ENCODE measurements at regions not wholly inside any gene's neighbourhood (a gene's known extent, or its start where the extent isn't known, plus 50 kb on each side); places are given as distances from the start of the nearest gene placed in this dataset.

GRCh38 chr1:88566615-88567387, 117.3 kb upstream of the PKN2 start:
- CTCF ChIA-PET, result no interaction called here
- no peaks in the 10 kb centered on the region for H3K36me3 ChIP-seq (ENCODE audit: control insufficient read depth, insufficient read depth, low read length)
- no peak for DNase-seq
- no peak overlapping the region for H3K4me3 Mint-ChIP-seq (ENCODE audit: unreplicated experiment)
- H3K4me3 ChIP-seq (ENCODE audit: low read depth, low read length), result no peak overlapping the region
- no peaks in the 10 kb centered on the region for H3K27me3 ChIP-seq (replicated peaks; ENCODE audit: control insufficient read depth, insufficient read depth, low read length)
- intact Hi-C loops (cut with micrococcal nuclease; ENCODE audit: unreplicated experiment), result no loop called here
- H3K27ac Mint-ChIP-seq (ENCODE audit: unreplicated experiment), result no peak overlapping the region
- no peaks in the 10 kb centered on the region for H3K9me3 Mint-ChIP-seq (ENCODE audit: unreplicated experiment)
- peaks cover 11% of the 10 kb centered on the region for H3K27me3 Mint-ChIP-seq (ENCODE audit: insufficient read depth, unreplicated experiment)
- POLR2A ChIA-PET, result no interaction called here
- BruUV-seq (replicated peaks), result no TSS peak
- H3K4me1 ChIP-seq, result no peaks in the 10 kb centered on the region
- H3K4me1 Mint-ChIP-seq (ENCODE audit: low read depth, unreplicated experiment), result no peaks in the 10 kb centered on the region
- TF ChIP-seq CTCF (IDR thresholded peaks at IDR 0.05; ENCODE audit: insufficient read depth in 1 of 2, low read depth in 1 of 2, low read length in 1 of 2, severe bottlenecking in 1 of 2, unreplicated experiment in 1 of 2), result no peak
- H3K9me3 ChIP-seq, result no peaks in the 10 kb centered on the region
- H3K36me3 Mint-ChIP-seq (ENCODE audit: insufficient read depth, unreplicated experiment), result no peaks in the 10 kb centered on the region

GRCh38 chr1:88571506-88571905, 112.6 kb upstream of the PKN2 start:
- H3K27ac Mint-ChIP-seq (ENCODE audit: unreplicated experiment), result no peak overlapping the region
- POLR2A ChIA-PET, result no interaction called here

GRCh38 chr1:88579598-88579997, 104.5 kb upstream of the PKN2 start:
- peaks cover 7% of the 10 kb centered on the region for H3K4me1 Mint-ChIP-seq (ENCODE audit: low read depth, unreplicated experiment)
- H3K9me3 Mint-ChIP-seq (ENCODE audit: unreplicated experiment), result no peaks in the 10 kb centered on the region
- ChIA-PET CTCF (no interaction called here), POLR2A (no interaction called here)
- no peaks in the 10 kb centered on the region for H3K4me1 ChIP-seq
- DNase-seq, result no peak
- no peak overlapping the region for H3K27ac Mint-ChIP-seq (ENCODE audit: unreplicated experiment)
- H3K4me3 Mint-ChIP-seq (ENCODE audit: unreplicated experiment), result no peak overlapping the region
- no TSS peak for BruUV-seq (replicated peaks)
- H3K9me3 ChIP-seq, result no peaks in the 10 kb centered on the region
- TF ChIP-seq CTCF (IDR thresholded peaks at IDR 0.05; ENCODE audit: insufficient read depth in 1 of 2, low read depth in 1 of 2, low read length in 1 of 2, severe bottlenecking in 1 of 2, unreplicated experiment in 1 of 2), result no peak
- intact Hi-C loops (cut with micrococcal nuclease; ENCODE audit: unreplicated experiment), result no loop called here
- no peak overlapping the region for H3K4me3 ChIP-seq (ENCODE audit: low read depth, low read length)
- H3K36me3 Mint-ChIP-seq (ENCODE audit: insufficient read depth, unreplicated experiment), result no peaks in the 10 kb centered on the region
- H3K27me3 Mint-ChIP-seq (ENCODE audit: insufficient read depth, unreplicated experiment), result peaks cover 4% of the 10 kb centered on the region
- no peaks in the 10 kb centered on the region for H3K27me3 ChIP-seq (replicated peaks; ENCODE audit: control insufficient read depth, insufficient read depth, low read length)
- no peaks in the 10 kb centered on the region for H3K36me3 ChIP-seq (ENCODE audit: control insufficient read depth, insufficient read depth, low read length)

More at GRCh38 chr1:88571506-88571905, 112.6 kb upstream of the PKN2 start:
- Mint-ChIP-seq H3K27me3 (ENCODE audit: insufficient read depth, unreplicated experiment) (peaks cover 16% of the 10 kb centered on the region), H3K4me3 (ENCODE audit: unreplicated experiment) (no peak overlapping the region), H3K9me3 (ENCODE audit: unreplicated experiment) (no peaks in the 10 kb centered on the region), H3K4me1 (ENCODE audit: low read depth, unreplicated experiment) (no peaks in the 10 kb centered on the region), H3K36me3 (ENCODE audit: insufficient read depth, unreplicated experiment) (no peaks in the 10 kb centered on the region)
- CTCF ChIA-PET, result no interaction called here
- no peak for TF ChIP-seq CTCF (IDR thresholded peaks at IDR 0.05; ENCODE audit: insufficient read depth in 1 of 2, low read depth in 1 of 2, low read length in 1 of 2, severe bottlenecking in 1 of 2, unreplicated experiment in 1 of 2)
- DNase-seq, result no peak
- H3K27me3 ChIP-seq (replicated peaks; ENCODE audit: control insufficient read depth, insufficient read depth, low read length), result no peaks in the 10 kb centered on the region
- H3K4me1 ChIP-seq, result no peaks in the 10 kb centered on the region
- no peak overlapping the region for H3K4me3 ChIP-seq (ENCODE audit: low read depth, low read length)
- H3K9me3 ChIP-seq, result no peaks in the 10 kb centered on the region
- intact Hi-C loops (cut with micrococcal nuclease; ENCODE audit: unreplicated experiment), result no loop called here
- no peaks in the 10 kb centered on the region for H3K36me3 ChIP-seq (ENCODE audit: control insufficient read depth, insufficient read depth, low read length)
- BruUV-seq (replicated peaks), result no TSS peak

All from Caco-2 (cell line).